SJSA1 (cell line): ENCODE measurements at regions not wholly inside any gene's neighbourhood (a gene's known extent, or its start where the extent isn't known, plus 50 kb on each side); places are given as distances from the start of the nearest gene placed in this dataset.
"Not testable (repeated sequence)": the region's sequence is repeated elsewhere in the genome, so short reads cannot be mapped to it uniquely, and the experiment has no call there.

Experiments used
- DNase-seq, 2 experiments: peaks; one replicate each; pipeline ENCODE4 v3.0.0-alpha.2; 2015 to 2020; ENCODE audit warnings: low spot score in 2 of 2, low read depth in 1 of 2
- H3K27ac ChIP-seq: fragments of 250-450 bp; sonication (Bioruptor Pico); 2 replicates; pipeline ENCODE4 v1.5.1; 2020; ENCODE audit warnings: mild to moderate bottlenecking, moderate library complexity
- H3K27me3 ChIP-seq: fragments of 250-450 bp; sonication (Bioruptor Pico); replicated peaks from 2 replicates; pipeline ENCODE4 v1.5.1; 2020; ENCODE audit warnings: mild to moderate bottlenecking, moderate library complexity
- H3K36me3 ChIP-seq: fragments of 250-450 bp; sonication (Bioruptor Pico); 2 replicates; pipeline ENCODE4 v1.5.1; 2020; ENCODE audit warnings: mild to moderate bottlenecking
- H3K4me1 ChIP-seq: fragments of 250-450 bp; sonication (Bioruptor Pico); replicated peaks from 2 replicates; pipeline ENCODE4 v1.6.1; 2021; ENCODE audit warnings: mild to moderate bottlenecking
- H3K4me3 ChIP-seq: fragments of 250-450 bp; sonication (Bioruptor Pico); 2 replicates; pipeline ENCODE4 v1.5.1; 2020; ENCODE audit warnings: mild to moderate bottlenecking
- H3K9me3 ChIP-seq: fragments of 250-450 bp; sonication (Bioruptor Pico); replicated peaks from 2 replicates; pipeline ENCODE4 v1.5.1; 2020; ENCODE audit warnings: mild to moderate bottlenecking

GRCh38 chr3:6301626-6302025 is 559.3 kb upstream of the GRM7 start:
- Histone ChIP-seq H3K4me1 (no peaks in the 10 kb centered on the region), H3K27ac (no peak overlapping the region), H3K4me3 (no peak overlapping the region), H3K9me3 (no peaks in the 10 kb centered on the region), H3K27me3 (no peaks in the 10 kb centered on the region), H3K36me3 (no peaks in the 10 kb centered on the region)
- no peak for DNase-seq

- DNase-seq, result no peak
- Histone ChIP-seq H3K4me1 (no peaks in the 10 kb centered on the region), H3K27me3 (no peaks in the 10 kb centered on the region), H3K27ac (no peak overlapping the region), H3K4me3 (no peak overlapping the region), H3K9me3 (no peaks in the 10 kb centered on the region), H3K36me3 (no peaks in the 10 kb centered on the region)
Observed at GRCh38 chr3:6315906-6316305, 545.0 kb upstream of the GRM7 start.

- Histone ChIP-seq H3K4me1 (no peaks in the 10 kb centered on the region), H3K4me3 (no peak overlapping the region), H3K27me3 (no peaks in the 10 kb centered on the region), H3K9me3 (no peaks in the 10 kb centered on the region), H3K36me3 (no peaks in the 10 kb centered on the region), H3K27ac (no peak overlapping the region)
- no peak for DNase-seq
Observed at GRCh38 chr3:6321999-6322398, 538.9 kb upstream of the GRM7 start.

- Histone ChIP-seq H3K4me1 (no peaks in the 10 kb centered on the region), H3K9me3 (no peaks in the 10 kb centered on the region), H3K27me3 (no peaks in the 10 kb centered on the region), H3K27ac (no peak overlapping the region), H3K4me3 (no peak overlapping the region), H3K36me3 (no peaks in the 10 kb centered on the region)
- DNase-seq, result no peak
Observed at GRCh38 chr3:6326771-6327170, 534.1 kb upstream of the GRM7 start.

GRCh38 chr3:6340980-6341325 is 520.0 kb upstream of the GRM7 start:
- not testable (repeated sequence) for DNase-seq, H3K9me3 ChIP-seq, H3K27ac ChIP-seq, H3K27me3 ChIP-seq, H3K4me3 ChIP-seq, H3K4me1 ChIP-seq, H3K36me3 ChIP-seq

DNA sequence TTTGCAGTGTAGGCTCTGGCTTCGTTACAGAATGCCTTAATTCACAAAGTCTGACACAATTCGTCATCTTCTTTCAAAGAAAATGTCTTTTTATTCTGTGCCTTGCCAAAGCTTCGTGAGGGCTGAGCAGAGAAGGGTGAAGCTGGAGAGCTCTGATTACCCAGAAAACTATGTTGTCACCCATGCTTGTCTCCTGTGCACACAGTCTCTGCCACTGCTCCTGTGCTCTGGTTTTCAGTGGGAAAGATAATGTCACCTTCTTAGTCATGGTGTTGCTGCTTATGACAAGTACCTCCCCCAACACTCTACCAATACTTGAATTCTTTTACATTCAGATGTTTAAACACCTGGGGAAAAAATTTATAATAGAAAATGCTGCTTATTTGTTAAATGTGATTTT is 509.2 kb upstream of the GRM7 start:
- H3K27ac ChIP-seq, result no peak overlapping the region
- no peak for DNase-seq

GRCh38 chr3:6354653-6355052 is 506.3 kb upstream of the GRM7 start:
- no peaks in the 10 kb centered on the region for H3K27me3 ChIP-seq

More for the DNA sequence above, 509.2 kb upstream of the GRM7 start:
- no peaks in the 10 kb centered on the region for H3K4me1 ChIP-seq
- no peaks in the 10 kb centered on the region for H3K9me3 ChIP-seq
- no peak overlapping the region for H3K4me3 ChIP-seq
- H3K27me3 ChIP-seq, result no peaks in the 10 kb centered on the region
- H3K36me3 ChIP-seq, result no peaks in the 10 kb centered on the region

DNA sequence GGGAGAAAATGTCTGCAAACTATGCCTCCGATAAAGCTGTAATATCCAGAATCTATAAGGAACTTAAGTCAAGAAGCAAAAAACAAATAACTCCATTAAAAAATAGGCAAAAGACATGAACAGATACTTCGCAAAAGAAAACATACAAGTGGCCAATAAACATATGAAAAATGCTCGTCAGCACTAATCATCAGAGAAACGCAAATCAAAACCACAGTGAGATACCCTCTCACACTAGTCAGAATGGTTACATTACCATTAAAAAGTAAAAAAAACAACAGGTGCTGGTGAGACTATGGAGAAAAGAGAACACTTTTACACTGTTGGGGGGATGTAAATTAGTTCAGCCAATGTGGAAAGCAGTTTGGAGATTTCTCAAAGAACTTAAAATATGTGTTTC is 498.5 kb upstream of the GRM7 start:
- H3K27me3 ChIP-seq, result no peaks in the 10 kb centered on the region
- H3K4me3 ChIP-seq, result no peak overlapping the region
- no peaks in the 10 kb centered on the region for H3K9me3 ChIP-seq
- no peak for DNase-seq
- no peaks in the 10 kb centered on the region for H3K36me3 ChIP-seq
- H3K4me1 ChIP-seq, result no peaks in the 10 kb centered on the region
- H3K27ac ChIP-seq, result no peak overlapping the region

More at GRCh38 chr3:6354653-6355052, 506.3 kb upstream of the GRM7 start:
- H3K9me3 ChIP-seq, result no peaks in the 10 kb centered on the region
- no peaks in the 10 kb centered on the region for H3K4me1 ChIP-seq
- no peak overlapping the region for H3K4me3 ChIP-seq
- no peak overlapping the region for H3K27ac ChIP-seq
- H3K36me3 ChIP-seq, result no peaks in the 10 kb centered on the region
- no peak for DNase-seq

- no peak overlapping the region for H3K27ac ChIP-seq
- no peaks in the 10 kb centered on the region for H3K36me3 ChIP-seq
- no peaks in the 10 kb centered on the region for H3K27me3 ChIP-seq
- H3K4me3 ChIP-seq, result no peak overlapping the region
- no peak for DNase-seq
- no peaks in the 10 kb centered on the region for H3K9me3 ChIP-seq
- no peaks in the 10 kb centered on the region for H3K4me1 ChIP-seq
Observed at GRCh38 chr3:6367171-6367570, 493.7 kb upstream of the GRM7 start.

- H3K36me3 ChIP-seq, result no peaks in the 10 kb centered on the region
- H3K9me3 ChIP-seq, result no peaks in the 10 kb centered on the region
- no peaks in the 10 kb centered on the region for H3K27me3 ChIP-seq
- DNase-seq, result no peak
- no peaks in the 10 kb centered on the region for H3K4me1 ChIP-seq
- H3K27ac ChIP-seq, result no peak overlapping the region
- H3K4me3 ChIP-seq, result no peak overlapping the region
Observed at GRCh38 chr3:6392123-6392522, 468.8 kb upstream of the GRM7 start.

GRCh38 chr3:6394944-6395343 is 466.0 kb upstream of the GRM7 start:
- Histone ChIP-seq H3K36me3 (no peaks in the 10 kb centered on the region), H3K27me3 (no peaks in the 10 kb centered on the region), H3K4me1 (no peaks in the 10 kb centered on the region), H3K4me3 (no peak overlapping the region), H3K9me3 (no peaks in the 10 kb centered on the region), H3K27ac (no peak overlapping the region)
- DNase-seq, result no peak

DNA sequence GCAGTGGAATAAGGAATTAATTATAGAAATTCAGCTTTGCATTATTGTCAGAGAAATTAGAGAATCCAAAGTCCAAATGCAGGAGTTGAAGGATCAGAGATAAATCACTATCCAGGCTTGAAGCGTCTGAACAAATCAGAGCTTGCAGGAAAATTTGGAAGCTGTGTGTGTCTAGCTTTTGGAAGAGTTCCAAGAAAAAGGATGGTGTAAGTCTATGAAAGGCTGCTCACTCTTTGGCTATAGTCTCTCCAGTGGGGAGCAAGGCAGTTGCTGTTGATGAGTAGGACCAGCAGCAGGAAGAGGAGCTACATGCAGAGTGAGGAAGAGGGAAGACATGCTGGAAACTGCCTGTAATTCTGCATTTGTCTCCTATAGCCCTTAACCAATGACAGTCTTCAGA is 464.3 kb upstream of the GRM7 start:
- Histone ChIP-seq H3K27me3 (no peaks in the 10 kb centered on the region), H3K4me1 (no peaks in the 10 kb centered on the region), H3K36me3 (no peaks in the 10 kb centered on the region), H3K27ac (no peak overlapping the region), H3K9me3 (no peaks in the 10 kb centered on the region), H3K4me3 (no peak overlapping the region)
- DNase-seq, result no peak

GRCh38 chr3:6402666-6403065 is 458.2 kb upstream of the GRM7 start:
- H3K27ac ChIP-seq, H3K4me3 ChIP-seq, H3K4me1 ChIP-seq, H3K9me3 ChIP-seq, H3K36me3 ChIP-seq, DNase-seq, H3K27me3 ChIP-seq: not testable (repeated sequence)

DNA sequence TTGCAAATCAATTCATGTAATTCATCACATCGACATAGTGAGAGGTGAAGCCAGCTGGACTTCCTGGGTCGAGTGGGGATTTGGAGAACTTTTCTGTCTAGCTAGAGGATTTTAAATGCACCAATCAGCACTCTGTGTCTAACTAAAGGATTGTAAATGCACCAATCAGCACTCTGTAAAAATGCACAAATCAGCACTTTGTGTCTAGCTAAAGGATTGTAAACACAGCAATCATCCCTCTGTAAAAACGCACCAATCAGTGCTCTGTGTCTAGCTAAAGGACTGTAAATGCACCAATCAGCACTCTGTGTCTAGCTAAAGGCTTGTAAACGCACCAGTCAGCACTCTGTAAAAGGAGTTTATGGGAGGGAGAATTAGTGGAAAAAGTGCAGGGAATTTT is 454.0 kb upstream of the GRM7 start:
- not testable (repeated sequence) for H3K4me1 ChIP-seq, H3K4me3 ChIP-seq, DNase-seq, H3K36me3 ChIP-seq, H3K9me3 ChIP-seq, H3K27ac ChIP-seq, H3K27me3 ChIP-seq

GRCh38 chr3:6416049-6416661 is 444.8 kb upstream of the GRM7 start:
- DNase-seq, result no peak
- H3K4me1 ChIP-seq, result no peaks in the 10 kb centered on the region
- H3K4me3 ChIP-seq, result no peak overlapping the region
- no peaks in the 10 kb centered on the region for H3K36me3 ChIP-seq
- no peaks in the 10 kb centered on the region for H3K9me3 ChIP-seq
- no peaks in the 10 kb centered on the region for H3K27me3 ChIP-seq
- no peak overlapping the region for H3K27ac ChIP-seq
